ENCODE measurements at regions not wholly inside any gene's neighbourhood (a gene's known extent, or its start where the extent isn't known, plus 50 kb on each side); places are given as distances from the start of the nearest gene placed in this dataset.

- no peak for TF ChIP-seq CTCF (IDR thresholded peaks at IDR 0.05 in 2 of 3, conservative IDR thresholded peaks at IDR 0.05 in 1 of 3; ENCODE audit: borderline replicate concordance in 1 of 3, insufficient read depth in 1 of 3, low read depth in 2 of 3, low read length in 2 of 3)
- TF ChIP-seq SRF (IDR thresholded peaks at IDR 0.05; ENCODE audit: low read depth) = no peak
- TF ChIP-seq EZH2phosphoT487 (IDR thresholded peaks at IDR 0.05; ENCODE audit: borderline replicate concordance) = no peak
- TF ChIP-seq RAD21 (IDR thresholded peaks at IDR 0.05; ENCODE audit: low read depth) = no peak
Observed at GRCh38 chr1:37123276-37124115, 89.2 kb upstream of the GRIK3 start (continued).

DNA sequence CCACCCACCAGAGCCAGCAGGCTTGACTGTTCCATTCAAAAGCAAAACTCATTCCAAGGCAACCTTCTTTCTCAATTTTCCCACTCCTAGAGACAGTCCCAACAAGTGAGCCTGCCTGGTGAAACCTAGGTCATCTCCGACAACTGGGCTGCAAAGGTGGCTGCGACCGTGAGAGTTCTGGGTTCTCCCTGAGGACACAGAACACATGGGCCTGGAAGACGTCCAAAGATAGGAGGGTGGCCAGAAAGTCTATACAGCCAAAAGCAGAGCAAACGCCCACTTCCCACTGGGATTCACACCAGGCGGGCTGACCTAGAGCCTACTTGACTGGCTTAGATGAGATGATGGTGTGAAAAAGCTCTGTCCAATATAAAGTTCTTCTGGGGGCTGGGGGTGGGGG lies 90.2 kb upstream of the GRIK3 start:
- Histone ChIP-seq H2AFZ (ENCODE audit: low read depth, low read length, poor library complexity, severe bottlenecking) (no peak overlapping the region), H3K9ac (ENCODE audit: low read length) (no peak overlapping the region), H3K79me2 (ENCODE audit: insufficient read depth, low read length) (no peaks in the 10 kb centered on the region), H3K27me3 (ENCODE audit: insufficient read depth, low read length) (peaks cover 41% of the 10 kb centered on the region), H3K4me3 (replicated peaks in 1 of 2; ENCODE audit: low read depth in 1 of 2, low read length in 2 of 2) (no peak overlapping the region), H3K9me2 (ENCODE audit: insufficient read depth) (no peaks in the 10 kb centered on the region), H3K36me3 (ENCODE audit: control insufficient read depth in 1 of 2, insufficient read depth in 2 of 2, low read length in 2 of 2) (no peaks in the 10 kb centered on the region), H3K9me3 (ENCODE audit: control insufficient read depth in 1 of 2, insufficient read depth in 1 of 2, low read depth in 1 of 2, low read length in 2 of 2) (no peaks in the 10 kb centered on the region), H3K27ac (ENCODE audit: low read depth, low read length) (no peak overlapping the region), H3K4me1 (ENCODE audit: control insufficient read depth in 1 of 2, insufficient read depth in 2 of 2, low read length in 2 of 2) (no peaks in the 10 kb centered on the region), H4K20me1 (ENCODE audit: insufficient read depth) (no peaks in the 10 kb centered on the region), H3K4me2 (ENCODE audit: low read length) (no peak overlapping the region)
- ChIA-PET CTCF (no interaction called here), RAD21 (ENCODE audit: low non-redundant PET in 1 of 2, low total read pairs in 2 of 2, uncharacterized antibody in 2 of 2, unreplicated experiment in 2 of 2) (no interaction called here), POLR2A (no interaction called here)
- DNase-seq (ENCODE audit: low read depth, low spot score) (no peak), ATAC-seq (no peak)
- no TSS peak for BruUV-seq (replicated peaks)
- intact Hi-C loops (cut with micrococcal nuclease) = no loop called here
- TF ChIP-seq SRF (IDR thresholded peaks at IDR 0.05; ENCODE audit: low read depth) (no peak), POLR2A (IDR thresholded peaks at IDR 0.05; ENCODE audit: borderline replicate concordance, extremely low read depth, insufficient read depth, insufficient read length) (no peak), TCF7L2 (IDR thresholded peaks at IDR 0.05; ENCODE audit: borderline replicate concordance, extremely low read depth, insufficient read depth, insufficient read length) (no peak), SIN3A (IDR thresholded peaks at IDR 0.05; ENCODE audit: low read depth) (no peak), POLR2AphosphoS5 (IDR thresholded peaks at IDR 0.05; ENCODE audit: low read depth, low read length) (no peak), ZFX (IDR thresholded peaks at IDR 0.05) (no peak), JUND (IDR thresholded peaks at IDR 0.05) (no peak), EZH2 (IDR thresholded peaks at IDR 0.05) (no peak), CBX3 (IDR thresholded peaks at IDR 0.05; ENCODE audit: low read depth) (no peak), MAX (IDR thresholded peaks at IDR 0.05) (no peak), CTCF (IDR thresholded peaks at IDR 0.05 in 2 of 3, conservative IDR thresholded peaks at IDR 0.05 in 1 of 3; ENCODE audit: borderline replicate concordance in 1 of 3, insufficient read depth in 1 of 3, low read depth in 2 of 3, low read length in 2 of 3) (no peak), SP1 (IDR thresholded peaks at IDR 0.05; ENCODE audit: low read depth) (no peak), EGR1 (IDR thresholded peaks at IDR 0.05; ENCODE audit: low read depth) (no peak)
- TF ChIP-seq, protein P1, sequence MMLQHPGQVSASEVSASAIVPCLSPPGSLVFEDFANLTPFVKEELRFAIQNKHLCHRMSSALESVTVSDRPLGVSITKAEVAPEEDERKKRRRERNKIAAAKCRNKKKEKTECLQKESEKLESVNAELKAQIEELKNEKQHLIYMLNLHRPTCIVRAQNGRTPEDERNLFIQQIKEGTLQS (IDR thresholded peaks at IDR 0.05) = no peak
- TF ChIP-seq, protein P2, sequence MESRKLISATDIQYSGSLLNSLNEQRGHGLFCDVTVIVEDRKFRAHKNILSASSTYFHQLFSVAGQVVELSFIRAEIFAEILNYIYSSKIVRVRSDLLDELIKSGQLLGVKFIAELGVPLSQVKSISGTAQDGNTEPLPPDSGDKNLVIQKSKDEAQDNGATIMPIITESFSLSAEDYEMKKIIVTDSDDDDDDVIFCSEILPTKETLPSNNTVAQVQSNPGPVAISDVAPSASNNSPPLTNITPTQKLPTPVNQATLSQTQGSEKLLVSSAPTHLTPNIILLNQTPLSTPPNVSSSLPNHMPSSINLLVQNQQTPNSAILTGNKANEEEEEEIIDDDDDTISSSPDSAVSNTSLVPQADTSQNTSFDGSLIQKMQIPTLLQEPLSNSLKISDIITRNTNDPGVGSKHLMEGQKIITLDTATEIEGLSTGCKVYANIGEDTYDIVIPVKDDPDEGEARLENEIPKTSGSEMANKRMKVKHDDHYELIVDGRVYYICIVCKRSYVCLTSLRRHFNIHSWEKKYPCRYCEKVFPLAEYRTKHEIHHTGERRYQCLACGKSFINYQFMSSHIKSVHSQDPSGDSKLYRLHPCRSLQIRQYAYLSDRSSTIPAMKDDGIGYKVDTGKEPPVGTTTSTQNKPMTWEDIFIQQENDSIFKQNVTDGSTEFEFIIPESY (IDR thresholded peaks at IDR 0.05; ENCODE audit: extremely low read depth, insufficient replicate concordance, low read length) = no peak

Data from HCT116 (cell line).